ENCODE measurements at regions not wholly inside any gene's neighbourhood (a gene's known extent, or its start where the extent isn't known, plus 50 kb on each side); places are given as distances from the start of the nearest gene placed in this dataset.

- no peak for TF ChIP-seq CTCF (conservative IDR thresholded peaks at IDR 0.05; ENCODE audit: low read depth, low read length)
- DNase-seq (ENCODE audit: low read depth): no peak
- H3K4me3 ChIP-seq (ENCODE audit: low read length): no peak overlapping the region
Measured at GRCh38 chr7:109757713-109758112, 1188.0 kb downstream of the DNAJB9 start.

GRCh38 chr7:109763611-109764010 lies 1193.9 kb downstream of the DNAJB9 start:
- H3K4me3 ChIP-seq (ENCODE audit: low read length): no peak overlapping the region
- no peak for TF ChIP-seq CTCF (conservative IDR thresholded peaks at IDR 0.05; ENCODE audit: low read depth, low read length)
- peak; percentile 30 for DNase-seq (ENCODE audit: low read depth)

DNA sequence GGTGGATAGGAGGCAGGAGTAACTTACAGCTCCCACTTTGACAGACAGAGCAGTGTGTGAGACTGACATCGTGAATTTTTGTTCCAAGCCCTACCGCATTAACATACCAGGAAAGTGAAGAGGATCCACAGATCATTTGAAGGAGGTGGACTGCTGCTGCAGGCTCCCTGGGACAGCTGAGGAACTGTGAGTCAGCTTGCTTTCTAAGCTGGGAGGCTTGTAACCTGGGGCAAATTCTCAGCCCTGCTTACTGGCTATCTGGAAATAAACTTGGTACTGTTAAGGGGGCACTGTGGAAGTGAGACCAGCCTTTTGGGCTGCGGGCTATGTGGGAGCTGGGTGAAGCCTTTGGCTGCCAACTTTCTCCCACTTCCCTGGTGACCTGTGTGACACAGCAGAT lies 1202.5 kb downstream of the DNAJB9 start:
- H3K4me3 ChIP-seq (ENCODE audit: low read length): no peak overlapping the region
- TF ChIP-seq CTCF (conservative IDR thresholded peaks at IDR 0.05; ENCODE audit: low read depth, low read length): no peak
- no peak for DNase-seq (ENCODE audit: low read depth)

- no peak overlapping the region for H3K4me3 ChIP-seq (ENCODE audit: low read length)
Measured at GRCh38 chr7:109782806-109783205, 1213.1 kb downstream of the DNAJB9 start.

DNA sequence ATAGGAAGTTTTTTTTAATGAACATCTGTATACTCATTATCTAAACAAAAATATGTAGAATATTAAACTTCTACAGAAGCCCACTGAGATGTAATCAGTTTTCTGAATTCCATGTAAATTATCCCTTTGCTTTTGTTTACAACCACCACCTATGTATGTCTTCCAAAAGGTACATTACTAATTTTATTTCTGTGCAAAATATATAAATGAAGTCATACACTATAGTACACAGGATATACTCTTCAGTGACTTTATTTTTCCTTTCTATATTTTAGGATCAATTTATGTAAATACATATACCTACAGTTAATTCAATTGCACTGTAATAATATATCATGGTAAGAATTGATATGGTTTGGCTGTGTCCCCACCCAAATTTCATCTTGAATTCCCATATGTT lies 1236.9 kb downstream of the DNAJB9 start:
- no peak overlapping the region for H3K4me3 ChIP-seq (ENCODE audit: low read length)
- TF ChIP-seq CTCF (conservative IDR thresholded peaks at IDR 0.05; ENCODE audit: low read depth, low read length): no peak
- DNase-seq (ENCODE audit: low read depth): no peak

More at GRCh38 chr7:109782806-109783205, 1213.1 kb downstream of the DNAJB9 start:
- no peak for TF ChIP-seq CTCF (conservative IDR thresholded peaks at IDR 0.05; ENCODE audit: low read depth, low read length)
- DNase-seq (ENCODE audit: low read depth): no peak

GRCh38 chr7:109821156-109821555 lies 1251.5 kb downstream of the DNAJB9 start:
- no peak for DNase-seq (ENCODE audit: low read depth)
- TF ChIP-seq CTCF (conservative IDR thresholded peaks at IDR 0.05; ENCODE audit: low read depth, low read length): no peak
- no peak overlapping the region for H3K4me3 ChIP-seq (ENCODE audit: low read length)

GRCh38 chr7:109834851-109835250 lies 1256.1 kb upstream of the LRRN3 start:
- no peak for TF ChIP-seq CTCF (conservative IDR thresholded peaks at IDR 0.05; ENCODE audit: low read depth, low read length)
- no peak overlapping the region for H3K4me3 ChIP-seq (ENCODE audit: low read length)
- DNase-seq (ENCODE audit: low read depth): no peak
